ENCODE measurements at regions not wholly inside any gene's neighbourhood (a gene's known extent, or its start where the extent isn't known, plus 50 kb on each side); places are given as distances from the start of the nearest gene placed in this dataset.

- H3K9me3 ChIP-seq (ENCODE audit: control insufficient read depth, insufficient read depth, low read depth, low read length), result no peaks in the 10 kb centered on the region
- H3K79me2 ChIP-seq (ENCODE audit: control insufficient read depth, insufficient read depth, low read length), result no peaks in the 10 kb centered on the region
- no peak for DNase-seq (ENCODE audit: low read depth in 2 of 2)
- H3K4me1 ChIP-seq (ENCODE audit: control insufficient read depth, extremely low read depth, insufficient read depth, low read length), result no peaks in the 10 kb centered on the region
- no peaks in the 10 kb centered on the region for H3K36me3 ChIP-seq (ENCODE audit: control insufficient read depth, insufficient read depth, low read length)
- H3K27ac ChIP-seq (ENCODE audit: insufficient read depth, low read length), result no peak overlapping the region
- H4K20me1 ChIP-seq (ENCODE audit: control insufficient read depth, extremely low read depth, insufficient read depth, low read length), result no peaks in the 10 kb centered on the region
- H2AFZ ChIP-seq (ENCODE audit: low read length), result no peak overlapping the region
- H3K4me2 ChIP-seq (ENCODE audit: extremely low read depth, insufficient read depth, low read length), result no peak overlapping the region
- no peak overlapping the region for H3K9ac ChIP-seq (ENCODE audit: insufficient read depth, low read length)
- H3K27me3 ChIP-seq (ENCODE audit: control insufficient read depth, insufficient read depth, low read length), result no peaks in the 10 kb centered on the region
- H3K4me3 ChIP-seq (replicated peaks in 1 of 4; ENCODE audit: control extremely low read depth in 1 of 4, insufficient read depth in 1 of 4, low read depth in 3 of 4, low read length in 4 of 4), result no peak overlapping the region
- TF ChIP-seq CTCF (conservative IDR thresholded peaks at IDR 0.05 in 1 of 2, IDR thresholded peaks at IDR 0.05 in 1 of 2; ENCODE audit: low read depth in 1 of 2, low read length in 2 of 2) (no peak), EZH2 (IDR thresholded peaks at IDR 0.05; ENCODE audit: low read length, missing control alignments) (no peak)
Observed at GRCh38 chr15:55060836-55061235, 135.9 kb downstream of the RSL24D1 start.

GRCh38 chr15:55056500-55056899 is 140.2 kb downstream of the RSL24D1 start:
- no peak for DNase-seq (ENCODE audit: low read depth in 2 of 2)
- no peak overlapping the region for H3K4me3 ChIP-seq (replicated peaks in 1 of 4; ENCODE audit: control extremely low read depth in 1 of 4, insufficient read depth in 1 of 4, low read depth in 3 of 4, low read length in 4 of 4)
- H3K4me2 ChIP-seq (ENCODE audit: extremely low read depth, insufficient read depth, low read length), result no peak overlapping the region

GRCh38 chr15:55044162-55044561 is 152.6 kb downstream of the RSL24D1 start:
- Histone ChIP-seq H3K36me3 (ENCODE audit: control insufficient read depth, insufficient read depth, low read length) (no peaks in the 10 kb centered on the region), H3K27me3 (ENCODE audit: control insufficient read depth, insufficient read depth, low read length) (no peaks in the 10 kb centered on the region), H3K9ac (ENCODE audit: insufficient read depth, low read length) (no peak overlapping the region), H3K27ac (ENCODE audit: insufficient read depth, low read length) (no peak overlapping the region), H2AFZ (ENCODE audit: low read length) (no peak overlapping the region), H3K9me3 (ENCODE audit: control insufficient read depth, insufficient read depth, low read depth, low read length) (no peaks in the 10 kb centered on the region), H3K79me2 (ENCODE audit: control insufficient read depth, insufficient read depth, low read length) (no peaks in the 10 kb centered on the region), H4K20me1 (ENCODE audit: control insufficient read depth, extremely low read depth, insufficient read depth, low read length) (no peaks in the 10 kb centered on the region), H3K4me1 (ENCODE audit: control insufficient read depth, extremely low read depth, insufficient read depth, low read length) (no peaks in the 10 kb centered on the region), H3K4me3 (replicated peaks in 1 of 4; ENCODE audit: control extremely low read depth in 1 of 4, insufficient read depth in 1 of 4, low read depth in 3 of 4, low read length in 4 of 4) (no peak overlapping the region), H3K4me2 (ENCODE audit: extremely low read depth, insufficient read depth, low read length) (no peak overlapping the region)
- DNase-seq (ENCODE audit: low read depth in 2 of 2), result no peak
- TF ChIP-seq EZH2 (IDR thresholded peaks at IDR 0.05; ENCODE audit: low read length, missing control alignments) (no peak), CTCF (conservative IDR thresholded peaks at IDR 0.05 in 1 of 2, IDR thresholded peaks at IDR 0.05 in 1 of 2; ENCODE audit: low read depth in 1 of 2, low read length in 2 of 2) (no peak)

More at GRCh38 chr15:55056500-55056899, 140.2 kb downstream of the RSL24D1 start:
- Histone ChIP-seq H3K9ac (ENCODE audit: insufficient read depth, low read length) (no peak overlapping the region), H3K36me3 (ENCODE audit: control insufficient read depth, insufficient read depth, low read length) (no peaks in the 10 kb centered on the region), H2AFZ (ENCODE audit: low read length) (no peak overlapping the region), H3K27me3 (ENCODE audit: control insufficient read depth, insufficient read depth, low read length) (no peaks in the 10 kb centered on the region), H3K4me1 (ENCODE audit: control insufficient read depth, extremely low read depth, insufficient read depth, low read length) (no peaks in the 10 kb centered on the region), H4K20me1 (ENCODE audit: control insufficient read depth, extremely low read depth, insufficient read depth, low read length) (no peaks in the 10 kb centered on the region), H3K27ac (ENCODE audit: insufficient read depth, low read length) (no peak overlapping the region), H3K79me2 (ENCODE audit: control insufficient read depth, insufficient read depth, low read length) (no peaks in the 10 kb centered on the region), H3K9me3 (ENCODE audit: control insufficient read depth, insufficient read depth, low read depth, low read length) (no peaks in the 10 kb centered on the region)
- TF ChIP-seq EZH2 (IDR thresholded peaks at IDR 0.05; ENCODE audit: low read length, missing control alignments) (no peak), CTCF (conservative IDR thresholded peaks at IDR 0.05 in 1 of 2, IDR thresholded peaks at IDR 0.05 in 1 of 2; ENCODE audit: low read depth in 1 of 2, low read length in 2 of 2) (no peak)

Data from fibroblast of lung (primary cell).